NCI-H524 treated with DMSO at 0.1 percent for 48 hours (cell line): ENCODE measurements at regions not wholly inside any gene's neighbourhood (a gene's known extent, or its start where the extent isn't known, plus 50 kb on each side); places are given as distances from the start of the nearest gene placed in this dataset.

ENCODE experiments used
- DNase-seq: peaks from one replicate; lab custom pipeline; 2025; lab: John Stamatoyannopoulos, UW

DNA sequence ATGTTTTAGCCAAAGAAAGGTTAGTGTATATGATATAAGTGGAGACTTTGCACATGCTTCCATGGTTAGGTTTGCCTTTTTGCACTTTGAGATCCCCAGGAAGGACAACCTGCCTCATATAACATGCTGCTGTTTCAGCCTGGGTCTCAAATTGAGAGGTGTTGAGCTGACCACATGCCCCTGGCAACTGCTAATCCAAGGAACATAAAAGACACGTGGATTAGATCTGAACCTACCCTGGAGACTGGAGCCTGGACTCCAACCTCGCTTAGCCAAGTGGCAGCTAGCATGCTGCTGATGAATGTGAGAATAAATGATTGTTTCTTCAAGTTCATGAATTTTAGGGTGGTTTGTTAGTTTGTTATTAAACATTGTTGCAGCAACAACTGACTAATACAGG lies 301.8 kb upstream of the TBC1D5 start:
- no peak for DNase-seq

DNA sequence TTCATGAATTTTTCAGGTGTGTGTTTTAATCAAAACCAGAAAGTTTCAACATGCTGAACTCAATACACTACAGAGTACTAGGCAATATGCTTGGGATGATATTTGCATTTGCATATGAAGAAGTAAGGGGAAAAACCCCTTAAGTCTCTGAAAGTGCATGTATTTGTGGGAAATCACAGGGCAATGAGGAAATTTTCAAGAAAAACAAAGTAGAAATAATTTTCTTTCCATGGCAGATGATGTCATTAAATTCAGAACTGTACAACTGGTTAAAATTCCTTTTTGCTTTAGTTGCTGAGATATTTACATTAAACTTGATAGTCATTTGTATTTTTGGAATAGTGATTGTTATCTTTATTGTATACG lies 294.0 kb upstream of the TBC1D5 start:
- no peak for DNase-seq

DNA sequence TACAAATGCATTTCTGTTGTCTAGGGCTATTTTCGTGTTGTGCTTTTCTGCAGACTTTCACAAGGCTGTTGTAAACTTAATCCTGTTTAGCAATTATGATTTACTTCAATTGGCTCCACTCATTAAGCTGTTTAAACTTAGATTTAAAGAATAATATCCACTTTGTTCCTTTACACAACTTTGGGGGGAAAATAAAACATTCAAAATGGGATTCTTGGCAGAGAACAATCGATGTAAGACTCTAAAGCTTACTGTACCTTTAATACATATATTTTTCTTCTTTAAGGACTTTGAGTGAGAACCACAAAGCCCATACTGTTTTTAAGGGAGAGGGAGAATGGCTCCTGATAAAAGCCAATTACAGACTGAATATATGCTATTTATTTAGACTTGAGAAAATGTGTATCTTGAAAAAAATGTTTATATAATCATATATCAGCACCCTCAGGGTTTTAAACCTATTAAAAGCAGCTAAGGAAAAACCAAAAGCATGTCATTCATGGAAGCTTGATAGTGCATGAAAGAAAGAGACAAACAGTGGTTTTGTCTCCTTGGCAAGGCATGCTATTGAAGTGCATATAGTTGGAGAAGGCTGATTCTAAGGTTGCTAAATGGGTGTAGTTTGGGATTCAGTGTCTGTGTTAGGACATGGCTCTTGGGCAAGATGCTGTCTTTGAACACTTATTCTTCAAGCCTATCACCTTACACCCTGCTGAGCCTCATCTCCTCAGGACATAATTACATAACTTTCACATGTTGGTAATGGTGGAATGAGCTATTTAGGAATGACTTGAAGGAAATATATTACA lies 293.4 kb upstream of the TBC1D5 start:
- DNase-seq: no peak

DNA sequence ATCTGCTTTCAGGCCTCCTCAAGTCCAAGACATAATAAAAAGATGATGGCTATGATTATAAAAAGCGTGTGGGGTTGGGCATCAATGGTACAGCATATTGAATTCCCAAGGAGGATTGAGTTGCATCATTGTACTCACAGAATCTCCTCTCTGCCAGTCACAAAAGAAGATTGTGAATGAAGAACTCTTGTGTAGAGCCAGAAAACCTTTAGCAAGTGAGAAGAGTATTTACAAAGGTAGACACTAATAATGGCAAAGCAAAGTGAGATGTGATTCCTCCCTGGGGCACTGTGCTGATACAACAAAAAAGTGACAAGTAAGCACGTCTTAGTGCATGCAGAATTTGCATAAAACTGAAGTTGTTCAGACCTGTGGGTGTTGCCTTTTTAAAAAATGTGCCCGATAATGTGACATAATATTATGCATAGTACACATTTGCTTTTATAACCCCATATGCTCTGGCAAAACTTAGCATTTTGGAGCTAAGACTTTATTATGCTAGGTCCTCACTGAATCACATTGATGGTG lies 291.2 kb upstream of the TBC1D5 start:
- no peak for DNase-seq

DNA sequence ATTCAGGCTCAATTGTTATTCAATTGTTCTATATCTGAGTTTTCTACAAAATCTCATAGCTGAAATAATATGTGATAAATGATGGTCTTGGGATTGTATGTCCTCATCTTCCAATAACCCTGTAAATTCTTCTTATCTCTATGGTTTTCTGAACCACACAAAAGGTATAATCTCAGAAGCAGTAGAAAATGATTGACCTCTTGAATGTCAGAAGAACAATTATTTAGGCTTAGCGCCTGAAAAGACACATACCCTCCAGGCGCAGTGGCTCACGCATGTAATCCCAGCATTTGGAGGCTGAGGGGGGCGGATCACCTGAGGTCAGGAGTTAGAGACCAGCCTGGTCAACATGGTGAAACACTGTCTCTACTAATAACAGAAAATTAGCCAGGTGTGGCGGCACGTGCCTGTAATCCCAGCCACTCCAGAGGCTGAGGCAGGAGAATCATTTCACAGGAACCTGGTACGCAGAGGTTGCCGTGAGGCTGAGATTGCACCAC lies 288.0 kb upstream of the TBC1D5 start:
- no peak for DNase-seq

DNA sequence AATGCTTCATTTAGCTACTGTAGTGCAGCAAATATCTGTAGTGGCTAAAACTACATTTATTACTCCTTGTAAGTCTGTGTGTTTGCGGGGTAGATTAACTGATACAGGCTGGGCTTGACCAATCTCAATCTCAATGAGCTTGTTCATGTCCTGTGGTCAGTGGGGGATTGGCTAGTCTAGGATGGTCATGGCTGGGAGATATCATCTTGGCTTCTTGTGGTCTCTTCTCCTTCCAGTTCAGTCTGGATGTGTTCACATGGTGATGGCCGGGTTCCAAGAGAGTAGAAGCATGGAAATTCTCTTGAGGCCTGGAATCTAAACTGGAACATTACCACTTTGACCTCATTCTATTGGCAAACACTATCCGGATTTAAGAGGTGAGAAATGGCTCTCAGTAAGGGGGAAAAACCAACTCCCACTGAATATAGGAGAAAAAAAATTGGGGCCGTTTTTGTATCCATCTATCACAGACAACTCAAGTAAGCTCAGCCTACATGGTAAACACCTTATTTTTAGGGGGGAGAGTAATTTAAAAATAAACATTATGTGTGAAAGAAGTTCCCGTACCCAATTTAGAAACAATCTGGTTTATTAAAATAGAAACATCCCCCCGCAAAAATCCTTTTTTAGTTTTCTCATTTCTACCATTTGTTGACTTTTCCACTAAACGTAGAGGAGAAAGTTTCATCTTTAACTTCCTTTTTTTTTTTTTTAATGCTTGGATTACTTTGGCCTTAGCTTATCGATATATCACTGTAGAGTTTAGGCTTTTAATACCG lies 284.9 kb upstream of the TBC1D5 start:
- no peak for DNase-seq

DNA sequence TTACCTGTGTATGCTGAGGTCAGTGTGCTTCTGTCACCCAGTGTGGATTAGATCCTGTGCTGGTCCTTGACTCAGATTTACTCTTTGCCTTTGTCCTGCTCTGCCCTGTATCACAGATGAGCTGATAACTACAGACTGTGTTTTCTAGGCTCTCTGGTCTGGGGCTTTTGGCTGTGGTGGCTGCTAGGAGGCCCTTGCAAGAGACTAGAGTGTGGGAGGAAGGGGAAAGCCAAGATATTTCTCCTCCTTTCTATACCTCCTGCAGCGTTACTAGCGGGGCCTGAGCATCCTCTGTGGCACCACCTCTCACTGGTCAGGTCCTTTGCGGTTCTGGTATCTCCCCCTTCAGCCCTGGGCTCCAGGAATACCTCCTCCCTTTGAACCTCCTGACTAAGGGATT lies 282.3 kb upstream of the TBC1D5 start:
- no peak for DNase-seq

DNA sequence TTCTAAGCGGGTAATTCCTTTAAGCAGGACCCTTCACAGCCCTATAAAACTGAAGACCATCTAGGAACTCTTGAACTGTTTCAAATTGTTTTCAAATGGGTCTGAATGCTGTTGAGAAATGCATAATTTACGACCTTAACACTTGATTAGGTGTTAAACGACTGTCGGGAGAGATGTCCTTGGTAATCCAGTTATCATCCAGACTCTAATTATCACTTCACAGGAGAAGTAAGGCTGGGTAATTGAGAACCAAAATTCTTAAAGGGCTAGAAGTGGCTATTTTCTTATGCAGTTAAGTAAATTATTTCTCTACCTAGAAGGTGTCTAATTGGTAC lies 276.7 kb upstream of the TBC1D5 start:
- DNase-seq: peak; percentile 84

DNA sequence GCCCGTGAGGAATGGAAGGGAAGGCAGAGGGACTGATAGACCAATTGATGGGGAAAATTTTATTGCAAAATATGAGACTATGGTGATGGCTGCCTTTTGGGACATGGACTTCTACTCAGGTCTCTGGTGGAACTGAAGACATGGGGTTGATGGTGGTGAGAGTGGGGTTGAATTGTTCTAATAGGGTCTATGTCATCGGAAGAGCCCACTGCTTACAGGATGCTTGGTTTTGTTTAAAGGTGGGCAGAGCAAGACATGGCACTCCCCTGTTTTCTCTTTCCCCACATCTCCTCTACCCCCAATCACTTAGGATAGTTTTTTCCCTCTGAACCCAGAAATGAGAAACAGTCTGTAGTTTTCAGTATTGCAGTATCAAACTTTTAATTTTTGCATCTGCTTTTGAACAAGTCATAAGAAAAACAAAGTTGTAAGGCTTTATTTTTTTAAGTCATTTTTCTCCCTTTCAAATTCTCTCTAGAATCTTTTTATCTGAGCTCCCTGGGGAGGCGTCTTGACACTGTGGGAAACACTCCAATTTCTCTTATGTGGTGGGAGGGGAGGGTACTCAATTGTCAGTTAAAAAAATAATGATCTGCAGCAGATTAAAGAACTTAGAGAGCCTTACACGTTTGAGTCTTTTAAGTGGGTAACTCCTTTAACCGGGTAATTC lies 276.2 kb upstream of the TBC1D5 start:
- no peak for DNase-seq

DNA sequence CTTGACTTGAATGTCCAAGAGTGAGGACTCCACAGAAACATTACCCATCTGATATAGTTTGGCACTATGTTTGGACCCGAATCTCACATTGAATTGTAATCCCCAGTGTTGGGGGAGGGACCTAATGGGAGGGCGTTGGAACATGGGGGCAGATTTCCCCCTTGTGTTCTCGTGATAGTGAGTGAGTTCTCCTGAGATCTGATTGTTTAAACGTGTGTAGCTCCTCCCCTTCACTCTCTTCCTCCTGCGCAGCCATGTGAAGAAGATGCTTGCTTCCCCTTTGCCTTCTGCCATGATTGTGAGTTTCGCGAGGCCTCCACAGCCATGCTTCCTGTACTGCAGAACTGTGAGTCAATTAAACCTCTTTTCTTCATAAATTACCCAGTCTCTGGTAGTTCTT lies 273.9 kb upstream of the TBC1D5 start:
- DNase-seq: no peak

DNA sequence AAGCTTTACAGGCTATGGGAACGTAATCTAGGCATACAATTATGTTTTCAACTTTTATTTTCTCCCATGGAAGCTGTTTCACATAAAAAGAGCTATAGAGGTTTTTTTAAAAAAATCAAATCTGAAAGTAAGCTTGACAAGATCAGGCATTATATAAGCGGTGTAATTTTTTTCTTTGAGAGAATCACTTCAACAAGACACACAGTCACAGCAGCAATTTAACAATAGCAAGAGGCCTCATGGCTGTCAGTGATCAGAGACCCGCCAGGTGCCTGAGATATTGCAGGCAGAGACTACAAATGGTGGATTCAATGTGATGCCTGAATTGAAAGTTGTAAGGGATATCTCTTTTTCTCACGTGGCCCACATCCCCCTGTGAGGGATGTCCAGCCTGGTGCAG lies 270.5 kb upstream of the TBC1D5 start:
- no peak for DNase-seq

DNA sequence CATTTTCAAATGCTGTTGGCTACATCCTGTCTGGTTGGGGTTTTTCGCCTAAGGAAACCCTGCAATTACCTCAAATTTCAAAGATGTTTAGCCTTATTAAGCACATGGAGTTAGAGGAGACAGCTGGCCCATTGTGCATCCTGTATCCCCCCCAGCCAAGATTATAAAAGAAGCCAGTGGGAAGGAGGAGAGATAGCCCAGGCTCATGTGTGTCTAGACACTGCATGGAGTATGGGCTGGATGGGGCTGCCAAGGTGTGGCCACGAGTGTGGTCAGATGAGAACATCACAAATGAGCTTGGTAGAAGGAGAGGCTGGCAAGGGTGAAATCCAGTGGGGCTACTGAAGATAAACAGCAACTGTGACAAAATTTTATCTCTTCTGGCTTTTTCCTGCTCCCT lies 270.0 kb upstream of the TBC1D5 start:
- DNase-seq: no peak

DNA sequence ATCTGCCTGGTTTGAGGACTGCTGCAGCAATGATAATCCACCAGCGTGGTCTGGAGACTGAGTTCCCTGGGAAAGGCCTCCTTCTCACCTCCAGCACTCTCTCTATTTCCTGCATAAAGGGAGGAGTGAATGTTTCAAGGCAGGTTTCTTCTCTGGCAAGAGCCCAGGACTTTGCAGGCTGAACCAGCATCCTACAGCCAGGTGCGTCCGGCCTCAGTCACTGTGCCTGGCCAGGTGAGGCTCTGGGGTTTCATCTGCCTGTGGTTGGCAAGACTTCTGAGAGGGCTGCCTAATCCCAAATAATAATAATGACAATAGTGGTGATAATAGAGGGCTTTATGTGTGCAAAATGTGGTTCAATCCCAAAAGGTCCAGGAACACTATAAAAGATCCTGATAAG lies 269.0 kb upstream of the TBC1D5 start:
- no peak for DNase-seq

DNA sequence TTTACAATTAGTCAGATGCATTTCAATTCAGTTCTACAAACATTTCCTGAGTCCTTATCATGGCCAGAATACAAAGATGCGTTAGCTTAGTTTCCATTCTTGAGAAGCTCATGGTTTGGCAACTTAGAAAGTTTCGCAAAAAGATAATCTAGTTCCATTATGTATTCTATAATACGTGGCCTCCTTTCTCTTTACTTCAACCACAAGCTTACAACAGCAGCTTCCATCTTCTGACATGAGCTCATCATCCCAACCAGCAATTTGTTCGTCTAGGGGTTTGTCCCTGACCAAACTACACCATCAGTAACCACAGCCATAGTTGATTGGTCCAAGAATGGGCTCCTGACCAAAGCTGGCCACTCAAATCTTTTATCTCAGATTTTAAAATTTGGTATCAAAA lies 267.6 kb upstream of the TBC1D5 start:
- no peak for DNase-seq

DNA sequence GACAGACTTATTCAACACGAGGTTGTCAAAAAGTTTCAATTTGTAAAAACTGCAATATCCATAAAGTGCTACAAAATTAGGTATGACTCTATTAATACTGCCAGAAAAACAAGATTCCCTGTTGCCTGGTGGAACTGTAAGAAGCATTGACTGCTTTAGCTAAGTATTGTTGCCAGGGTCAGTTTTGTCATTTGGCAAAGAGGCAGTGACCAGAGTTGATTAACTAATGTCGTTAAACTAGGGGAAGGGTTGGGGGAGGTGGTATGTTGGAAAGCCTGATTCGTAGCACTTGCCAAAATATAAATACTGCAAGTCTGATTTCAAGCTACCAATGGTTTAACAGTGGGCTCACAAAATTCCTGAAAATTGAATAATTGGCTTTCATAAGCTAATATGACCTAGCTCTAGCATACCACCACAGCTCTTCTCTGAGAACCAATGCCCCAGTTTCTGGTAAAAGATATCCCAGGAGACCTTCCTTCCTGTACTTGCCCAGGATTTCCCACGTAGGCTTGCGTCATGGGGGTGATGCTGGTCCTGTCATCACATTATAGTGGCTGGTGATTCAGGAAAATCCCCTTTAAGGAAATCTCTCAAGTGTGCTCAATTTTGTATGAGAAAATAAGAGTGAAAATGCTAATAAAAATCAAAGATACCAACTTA lies 266.4 kb upstream of the TBC1D5 start:
- no peak for DNase-seq

DNA sequence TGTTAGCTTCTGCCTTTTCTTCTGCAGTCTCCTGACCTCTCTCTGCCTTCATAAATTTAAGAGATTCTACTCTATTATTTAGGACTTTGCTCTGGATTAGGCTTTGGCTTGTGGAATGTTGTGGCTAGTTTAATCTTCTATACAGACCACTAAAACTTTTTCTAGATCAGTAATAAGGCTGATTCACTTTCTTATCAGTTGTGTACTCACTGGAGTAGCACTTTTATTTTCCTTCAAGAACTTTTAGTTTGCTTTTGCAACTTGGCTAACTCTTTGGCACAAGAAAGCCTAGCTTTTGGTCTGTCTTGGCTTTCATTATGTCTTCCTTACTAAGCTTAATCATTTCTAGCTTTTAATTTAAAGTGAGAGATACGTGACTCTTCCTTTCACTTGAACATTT lies 265.5 kb upstream of the TBC1D5 start:
- DNase-seq: no peak

DNA sequence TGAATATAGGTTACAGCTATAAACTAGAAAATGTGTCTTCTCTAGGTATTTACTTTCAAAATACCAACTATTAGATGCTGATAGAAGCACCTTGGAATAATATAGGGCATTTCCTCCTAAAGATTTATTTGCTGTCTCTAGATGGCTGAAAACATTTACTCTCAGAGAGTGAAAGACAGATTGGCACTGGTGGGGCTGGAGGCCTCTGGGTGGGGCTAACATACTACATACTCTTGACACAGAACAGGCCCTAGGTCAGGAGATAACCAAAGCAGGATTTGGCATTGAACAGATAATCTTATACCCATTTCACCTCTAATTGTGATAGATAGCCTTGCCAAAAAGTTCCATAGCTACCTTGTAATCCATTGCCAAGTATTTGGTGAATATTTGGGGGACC lies 253.3 kb upstream of the TBC1D5 start:
- no peak for DNase-seq

DNA sequence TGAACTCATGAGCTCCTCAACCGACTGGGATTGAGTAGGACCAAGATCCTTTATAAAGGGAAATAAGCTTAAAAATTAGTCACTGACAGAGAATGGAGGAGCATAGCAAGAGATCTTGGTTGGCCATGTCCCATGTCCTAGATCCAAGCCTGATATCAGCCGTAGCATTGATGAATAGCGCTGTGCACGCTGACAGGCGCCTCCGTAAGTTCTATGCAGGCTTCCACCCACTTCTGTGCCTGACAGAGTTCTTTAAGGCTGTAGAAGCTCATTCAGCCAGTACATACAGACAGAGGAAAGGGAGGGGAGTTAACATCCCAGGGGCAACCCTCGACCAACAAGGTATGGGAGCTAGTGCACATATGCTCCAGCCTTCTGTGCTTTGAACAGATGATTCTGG lies 251.7 kb upstream of the TBC1D5 start:
- DNase-seq: no peak

DNA sequence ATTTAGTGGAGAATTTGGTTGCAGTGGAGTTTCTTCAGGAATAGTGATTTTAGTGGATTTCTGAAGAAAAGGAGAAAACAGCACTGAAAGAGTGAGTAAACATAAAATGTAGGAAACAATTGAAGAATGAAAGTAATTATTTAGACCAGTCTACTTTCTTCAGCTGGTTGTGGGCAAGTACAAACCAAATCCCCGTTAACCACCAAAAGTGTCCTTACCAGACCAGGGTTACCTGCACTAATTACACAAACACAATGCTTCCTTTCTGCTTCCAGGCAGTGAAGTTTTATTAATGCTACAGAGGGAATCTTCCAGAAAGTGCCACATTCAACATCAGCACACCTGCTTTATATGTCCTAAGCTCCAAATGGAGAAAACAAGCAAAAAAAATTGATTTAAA lies 248.0 kb upstream of the TBC1D5 start:
- DNase-seq: no peak

DNA sequence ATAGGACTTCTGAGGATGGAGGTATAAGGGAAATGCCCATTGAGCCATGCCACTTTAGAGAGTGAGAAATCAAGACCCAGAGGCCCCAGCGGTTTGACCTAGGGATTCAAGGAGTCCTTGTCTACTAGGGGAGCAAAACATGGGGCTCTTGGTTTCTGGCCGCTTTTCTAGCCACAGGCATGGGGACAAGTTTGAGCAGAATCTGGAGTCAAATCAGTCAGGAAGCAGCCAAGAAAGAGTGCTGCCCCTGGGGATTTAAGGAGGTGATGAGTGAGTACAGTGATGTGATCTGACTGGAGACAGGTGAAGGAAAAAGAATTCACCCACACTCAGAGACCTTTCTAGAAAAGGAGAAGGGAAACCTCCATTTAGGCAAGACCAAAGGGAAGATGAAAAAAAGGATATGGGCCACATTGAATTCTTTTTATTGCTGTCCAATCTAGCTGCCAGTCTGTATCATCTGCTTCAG lies 244.0 kb upstream of the TBC1D5 start:
- DNase-seq: no peak

DNA sequence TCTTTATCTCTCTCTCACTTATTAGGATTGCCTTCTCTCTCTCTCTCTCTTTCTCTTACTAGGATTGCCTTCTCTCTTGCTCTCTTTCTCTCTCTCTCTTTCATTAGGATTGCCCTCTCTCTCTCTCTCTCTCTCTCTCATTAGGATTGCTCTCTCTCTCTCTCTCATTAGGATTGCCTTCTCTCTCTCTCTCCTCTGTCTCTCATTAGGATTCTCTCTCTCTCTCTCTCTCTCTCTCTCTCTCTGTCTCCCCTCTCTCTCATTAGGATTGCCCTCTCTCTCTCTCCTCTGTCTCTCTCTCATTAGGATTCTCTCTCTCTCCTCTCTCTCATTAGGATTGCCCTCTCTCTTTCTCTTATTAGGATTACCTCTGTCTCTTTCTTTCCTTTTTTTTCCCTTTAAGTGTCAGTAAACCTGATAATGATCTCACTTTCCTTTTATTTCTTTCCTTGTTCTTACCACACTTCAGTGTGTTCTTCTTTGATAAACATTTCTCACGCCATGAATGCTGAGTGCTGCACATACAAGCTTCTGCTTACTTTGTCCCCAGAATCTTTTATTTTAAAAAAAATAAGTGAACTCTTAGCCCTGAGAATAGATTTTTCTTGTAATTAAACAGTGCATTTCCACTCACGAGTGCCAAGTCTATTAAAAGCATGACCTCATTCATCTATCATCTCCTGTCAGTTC lies 243.4 kb upstream of the TBC1D5 start:
- DNase-seq: no peak

DNA sequence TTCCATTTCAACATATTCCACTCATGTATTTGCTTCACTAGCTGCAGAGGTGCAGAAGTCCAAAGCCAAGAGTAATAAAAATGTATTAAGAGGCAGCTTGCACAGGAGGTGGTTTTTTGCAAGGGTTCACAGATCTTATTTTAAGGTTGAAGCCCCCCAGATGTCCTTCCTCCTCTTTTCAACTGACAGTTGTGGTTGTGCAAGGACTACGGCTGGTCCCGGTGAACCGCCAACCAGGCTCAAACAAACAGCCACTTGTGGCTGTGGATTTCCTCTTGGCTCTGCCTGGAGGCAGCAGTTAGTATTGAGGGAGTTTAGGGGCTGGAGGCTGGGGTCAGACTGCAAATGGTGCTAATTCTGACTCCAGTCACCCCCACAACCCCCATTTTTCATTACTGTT lies 240.7 kb upstream of the TBC1D5 start:
- DNase-seq: no peak
